GM12891 (cell line): ENCODE measurements at regions not wholly inside any gene's neighbourhood (a gene's known extent, or its start where the extent isn't known, plus 50 kb on each side); places are given as distances from the start of the nearest gene placed in this dataset.

Source experiments
- POLR2A ChIP-seq: IDR thresholded peaks from 2 replicates; pipeline ENCODE4 v1.6.1; 2011; ENCODE audit warnings: low read depth, low read length, control low read depth
- POLR2AphosphoS5 ChIP-seq: IDR thresholded peaks from 2 replicates; pipeline ENCODE4 v1.6.1; 2011; ENCODE audit warnings: low read depth, low read length, control low read depth

GRCh38 chr15:20348900-20349773 is 192.5 kb downstream of the GOLGA6L6 start:
- no peak for TF ChIP-seq POLR2AphosphoS5
- TF ChIP-seq POLR2A, result no peak
